NCI-H446 treated with DMSO at 0.1 percent for 48 hours (cell line): ENCODE measurements at regions not wholly inside any gene's neighbourhood (a gene's known extent, or its start where the extent isn't known, plus 50 kb on each side); places are given as distances from the start of the nearest gene placed in this dataset.
A peak's percentile ranks its signal among the peaks of the same experiment; 100 is the strongest.

Experiments used
- DNase-seq: peaks from one replicate; lab custom pipeline; 2025; lab: John Stamatoyannopoulos, UW

- DNase-seq = no peak
Observed at GRCh38 chr17:71163121-71163812, 957.6 kb upstream of the SOX9 start.

DNA sequence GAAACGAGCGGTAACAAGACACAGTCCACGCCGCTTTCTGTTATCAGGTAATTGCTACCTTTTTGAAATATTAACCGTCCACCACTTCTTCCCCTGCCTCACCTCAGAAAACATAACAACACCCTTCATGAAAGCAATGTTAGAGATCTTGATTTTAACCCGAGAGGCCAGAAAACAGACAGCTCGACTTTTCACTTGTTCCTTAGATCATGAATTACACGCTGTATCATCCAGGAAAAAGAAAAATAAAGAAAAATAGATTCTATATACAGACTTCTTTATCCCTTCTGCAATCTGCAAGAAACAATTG lies 957.1 kb upstream of the SOX9 start:
- no peak for DNase-seq

GRCh38 chr17:71164561-71164960 lies 956.3 kb upstream of the SOX9 start:
- no peak for DNase-seq

- DNase-seq = no peak
Observed at GRCh38 chr17:71166311-71166710, 954.5 kb upstream of the SOX9 start.

- no peak for DNase-seq
Observed at GRCh38 chr17:71168053-71168741, 952.6 kb upstream of the SOX9 start.

- DNase-seq = no peak
Observed at GRCh38 chr17:71170070-71170469, 950.8 kb upstream of the SOX9 start.

- DNase-seq = no peak
Observed at GRCh38 chr17:71171270-71171669, 949.5 kb upstream of the SOX9 start.

GRCh38 chr17:71173991-71174390 lies 946.8 kb upstream of the SOX9 start:
- no peak for DNase-seq

DNA sequence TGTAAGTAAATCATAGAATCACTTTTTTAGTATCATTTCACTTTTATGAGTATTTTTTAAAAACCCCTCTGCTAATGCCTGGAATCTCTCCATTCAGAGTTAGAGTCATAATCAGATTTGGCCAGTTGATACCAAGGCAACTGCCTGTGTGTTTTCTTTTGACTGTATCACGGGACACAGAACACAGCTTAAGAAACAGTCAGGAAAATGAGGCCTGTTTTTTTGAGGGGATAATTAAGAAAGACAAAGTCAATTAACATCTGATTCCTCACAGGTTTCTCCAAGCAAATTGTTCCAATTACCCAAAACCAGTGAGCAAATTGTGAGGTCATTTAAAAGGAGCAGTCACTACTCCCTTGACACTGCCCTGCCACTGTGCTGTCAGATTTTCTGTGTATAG lies 944.5 kb upstream of the SOX9 start:
- no peak for DNase-seq

DNA sequence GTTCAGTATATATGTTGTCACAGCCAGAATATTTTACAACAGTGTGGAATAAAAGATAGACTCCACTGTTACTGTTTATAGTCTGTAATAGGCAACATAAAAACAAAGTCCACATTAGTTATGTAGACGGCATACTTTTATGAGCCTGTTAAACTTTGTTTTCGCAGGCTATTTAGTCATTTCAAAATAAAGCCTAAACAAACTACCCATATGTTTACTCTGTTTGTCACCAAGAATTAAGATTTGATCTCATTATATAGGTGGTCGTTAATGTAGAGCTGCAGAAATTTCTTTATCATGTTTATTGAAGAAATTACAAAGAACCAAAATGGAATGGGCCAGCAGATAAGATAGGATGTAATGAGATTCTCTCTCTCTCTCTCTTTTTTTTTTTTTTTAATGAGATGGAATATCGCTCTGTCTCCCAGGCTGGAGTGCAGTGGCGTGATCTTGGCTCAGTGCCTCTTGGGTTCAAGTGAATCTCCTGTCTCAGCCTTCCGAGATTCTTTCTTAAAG lies 943.8 kb upstream of the SOX9 start:
- no peak for DNase-seq

GRCh38 chr17:71180801-71181385 lies 939.9 kb upstream of the SOX9 start:
- peak; percentile 71 for DNase-seq

DNA sequence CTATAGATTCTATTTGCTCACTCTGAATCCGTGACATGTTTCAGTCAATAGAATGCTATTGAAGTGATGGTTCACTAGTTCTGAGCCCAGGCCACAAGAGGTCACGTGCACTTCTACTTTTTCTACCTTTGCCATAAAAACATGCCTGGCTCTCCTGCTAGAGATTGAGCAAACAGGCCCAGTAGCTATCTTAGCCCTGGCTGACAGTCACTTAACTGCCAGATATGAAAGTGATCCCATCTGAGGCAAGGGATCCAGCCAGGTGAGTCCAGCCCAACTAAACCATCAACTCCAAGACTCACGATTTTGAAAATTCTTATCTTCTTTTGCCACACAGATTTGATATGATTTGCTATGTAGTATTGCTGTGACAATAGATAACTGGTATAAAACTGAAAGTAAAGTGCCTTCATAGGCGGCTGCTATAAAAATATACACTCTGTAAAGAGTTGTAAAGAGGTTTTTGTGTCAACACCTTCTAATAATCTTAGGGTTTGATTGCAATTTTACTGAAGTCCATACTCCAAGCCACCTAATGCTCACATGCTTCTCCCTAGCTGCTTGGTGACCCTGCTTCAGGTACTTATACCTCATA lies 937.7 kb upstream of the SOX9 start:
- no peak for DNase-seq

- peak; percentile 92 for DNase-seq
Observed at GRCh38 chr17:71184716-71185115, 936.1 kb upstream of the SOX9 start.

GRCh38 chr17:71187145-71187878 lies 933.5 kb upstream of the SOX9 start:
- no peak for DNase-seq

GRCh38 chr17:71188811-71189492 lies 931.9 kb upstream of the SOX9 start:
- no peak for DNase-seq

- DNase-seq = no peak
Observed at GRCh38 chr17:71189493-71189831, 931.4 kb upstream of the SOX9 start.

DNA sequence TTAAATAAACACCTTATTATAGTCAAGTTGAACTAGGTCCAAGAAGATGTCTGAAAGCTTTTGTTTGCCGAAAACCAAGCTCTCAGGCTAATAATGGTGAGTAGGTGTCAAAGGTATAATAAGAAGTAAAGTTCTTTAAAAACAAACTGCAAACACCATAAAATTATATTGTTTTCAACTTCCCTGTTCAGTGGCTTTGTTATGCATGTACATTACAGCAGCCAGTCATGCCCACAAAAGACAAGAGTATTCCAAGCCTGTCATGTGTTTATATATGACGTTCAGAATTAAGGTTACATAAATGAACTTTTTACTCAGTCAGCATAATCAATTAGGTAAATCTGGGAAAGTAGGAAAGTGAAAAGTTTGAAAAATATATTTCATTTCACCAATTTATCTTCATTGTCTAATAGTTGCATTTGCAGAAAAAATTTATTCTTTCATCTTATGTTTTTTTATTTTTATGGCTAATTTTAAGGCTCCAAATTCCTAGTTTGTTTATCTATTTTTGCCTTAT lies 928.7 kb upstream of the SOX9 start:
- no peak for DNase-seq

DNA sequence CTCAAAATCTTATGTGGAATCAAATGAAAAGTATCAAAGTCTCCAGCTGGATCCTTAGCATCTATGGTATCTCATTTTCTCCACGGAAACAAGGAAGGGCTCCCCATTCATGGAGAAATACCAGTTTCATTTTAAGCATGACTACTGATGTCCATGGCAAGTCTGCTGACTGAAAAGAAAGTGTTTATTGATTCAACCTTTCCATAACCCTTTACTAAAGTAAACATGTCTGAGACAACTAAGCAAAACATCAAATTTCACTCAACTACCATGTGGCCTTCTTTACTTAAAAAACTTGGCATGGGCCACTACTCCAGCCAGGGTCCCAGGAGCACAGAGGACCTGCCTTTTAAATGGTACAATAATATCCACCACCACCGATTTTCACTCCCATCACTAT lies 928.0 kb upstream of the SOX9 start:
- DNase-seq = no peak

DNA sequence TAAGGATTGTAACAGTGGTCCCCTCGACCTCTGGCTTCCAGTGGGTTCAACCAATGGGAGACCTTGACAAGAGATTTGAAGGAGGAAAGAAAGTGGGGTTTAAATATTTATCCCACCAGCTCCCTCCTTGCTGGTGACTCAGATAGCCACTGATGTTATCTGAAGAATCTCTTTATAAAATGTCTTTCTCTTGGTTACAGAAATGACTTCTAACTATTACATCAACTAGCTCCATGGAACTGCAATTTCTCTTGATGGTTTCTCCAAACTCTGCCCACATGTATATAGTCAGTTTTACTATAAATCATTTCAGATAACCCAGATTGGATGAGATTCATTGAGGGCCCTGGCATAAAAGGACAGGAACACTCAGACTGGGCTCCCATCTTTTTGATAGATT lies 920.2 kb upstream of the SOX9 start:
- no peak for DNase-seq

GRCh38 chr17:71201639-71202038 lies 919.2 kb upstream of the SOX9 start:
- no peak for DNase-seq

GRCh38 chr17:71202449-71202848 lies 918.4 kb upstream of the SOX9 start:
- no peak for DNase-seq

- no peak for DNase-seq
Observed at GRCh38 chr17:71203953-71204352, 916.9 kb upstream of the SOX9 start.
